Activated T-helper 1 cell treated with Interleukin-2 at 50 U/mL for 16 hours (primary cell): ENCODE measurements at regions not wholly inside any gene's neighbourhood (a gene's known extent, or its start where the extent isn't known, plus 50 kb on each side); places are given as distances from the start of the nearest gene placed in this dataset.

Source experiments
- DNase-seq: peaks from one replicate; pipeline ENCODE4 v3.0.0-alpha.2; 2020; ENCODE audit warnings: low read depth

GRCh38 chr1:5464366-5464765 lies 527.9 kb downstream of the NPHP4 start:
- no peak for DNase-seq

DNA sequence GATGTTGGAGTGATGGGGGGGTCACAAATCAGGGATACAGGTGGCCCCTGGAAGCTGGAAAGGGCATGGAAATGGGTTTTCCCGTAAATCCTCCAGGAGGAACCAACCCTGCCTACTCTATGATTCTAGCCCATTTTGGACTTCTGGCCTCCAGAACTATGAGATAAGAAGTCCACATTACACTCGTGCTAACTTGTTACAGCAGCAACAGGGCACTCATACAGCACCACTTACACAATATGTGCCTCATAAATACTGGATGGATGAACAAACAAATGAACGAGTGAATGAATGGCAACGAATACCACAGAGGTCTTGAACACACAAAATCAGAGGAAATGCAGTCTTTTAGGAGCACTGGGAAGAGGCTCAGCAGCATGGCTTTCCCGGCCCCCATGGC lies 531.3 kb downstream of the NPHP4 start:
- DNase-seq: no peak

GRCh38 chr1:5459839-5460610 lies 532.2 kb downstream of the NPHP4 start:
- no peak for DNase-seq

- DNase-seq: no peak
Measured at GRCh38 chr1:5458248-5458647, 534.0 kb downstream of the NPHP4 start.

DNA sequence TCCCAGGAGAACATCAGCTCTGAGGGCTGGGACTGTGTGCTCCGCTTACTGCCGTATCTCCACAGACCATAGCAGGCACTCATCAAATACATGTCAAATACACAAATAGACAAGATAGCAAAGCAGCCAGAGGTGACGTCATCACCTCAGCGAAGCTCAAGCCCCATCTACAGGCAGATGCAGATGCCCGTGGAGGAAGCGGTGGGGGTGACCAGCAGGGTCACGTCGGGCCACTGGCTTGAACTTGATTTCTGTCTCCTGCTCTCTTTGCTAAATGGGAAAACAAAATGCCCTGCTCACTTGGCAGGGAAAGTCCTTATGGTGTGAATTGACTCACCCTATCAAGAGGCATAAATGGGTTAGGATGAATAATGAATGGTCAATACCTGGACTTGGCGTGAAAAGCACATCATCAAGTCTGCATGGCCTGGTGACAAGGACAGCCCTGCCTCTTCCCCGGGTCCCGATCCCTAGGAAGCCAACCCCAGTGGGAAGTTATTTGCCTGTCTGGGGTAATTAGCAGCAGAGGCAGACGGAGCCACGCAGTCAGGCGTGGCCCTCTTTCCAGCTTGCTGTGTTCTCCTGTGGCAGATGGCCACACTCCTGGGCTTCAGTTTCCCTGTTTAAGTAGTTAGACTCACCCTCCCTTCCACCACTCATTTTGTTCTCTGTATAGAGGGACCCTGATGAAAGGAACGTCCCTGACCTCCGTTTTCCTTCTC lies 536.0 kb downstream of the NPHP4 start:
- no peak for DNase-seq

GRCh38 chr1:5455651-5456050 lies 536.6 kb downstream of the NPHP4 start:
- DNase-seq: no peak

DNA sequence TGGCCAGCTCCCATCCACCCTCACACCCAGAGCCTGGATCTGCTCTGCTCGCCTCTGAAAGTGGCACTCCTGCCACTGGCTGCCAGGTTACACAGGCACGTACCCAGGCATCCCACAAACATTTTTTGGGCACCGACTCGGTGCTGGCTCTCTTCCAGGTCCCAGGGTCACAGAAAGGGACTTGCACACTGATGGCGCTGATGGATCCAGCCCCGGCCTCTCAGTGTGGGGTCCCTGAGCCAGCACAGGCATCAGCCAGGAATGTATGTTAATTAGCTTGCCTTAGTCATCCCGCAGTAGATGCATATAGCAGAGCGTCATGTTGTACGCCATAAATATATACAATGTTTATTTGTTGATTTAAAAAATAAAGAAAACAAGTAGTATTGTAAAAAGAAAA lies 537.2 kb downstream of the NPHP4 start:
- DNase-seq: no peak

DNA sequence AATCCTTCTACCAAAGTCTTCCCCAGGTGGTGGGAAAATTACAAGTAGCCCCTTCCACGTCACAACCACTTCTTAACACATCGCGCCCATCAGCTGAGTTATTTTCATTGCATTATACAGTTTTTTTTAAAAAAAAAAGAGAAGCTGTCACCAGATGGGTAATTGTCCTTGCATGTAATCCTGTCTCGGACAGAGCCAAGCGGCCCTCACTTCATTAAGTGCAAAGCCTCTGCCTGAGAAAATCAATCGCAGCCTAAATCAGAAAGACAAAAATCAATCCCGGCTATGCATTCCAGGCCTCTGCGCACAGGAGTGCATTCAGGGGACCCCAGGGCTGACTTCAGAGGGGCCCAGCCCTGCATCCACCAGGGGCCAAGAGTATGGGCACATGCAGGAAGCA lies 538.9 kb downstream of the NPHP4 start:
- DNase-seq: no peak

DNA sequence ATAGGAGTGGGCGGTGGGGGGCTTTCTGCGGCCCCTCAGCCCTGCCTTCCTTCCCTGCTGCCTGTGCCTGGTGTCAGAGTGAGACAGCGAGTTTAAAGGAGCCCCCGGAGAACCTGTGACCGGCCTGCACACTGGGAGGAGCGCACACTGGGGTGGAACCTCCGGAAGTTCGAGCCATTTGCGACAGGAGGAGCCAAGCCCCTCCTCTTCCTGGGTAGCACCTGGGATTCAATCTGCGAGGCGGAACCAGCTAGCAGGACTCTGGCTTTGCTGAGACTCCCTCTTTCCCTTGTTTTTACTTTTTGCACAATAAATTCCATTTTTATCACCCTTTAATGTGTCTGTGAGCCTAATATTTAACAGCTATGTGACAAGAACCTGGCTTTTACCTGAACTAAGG lies 540.6 kb downstream of the NPHP4 start:
- no peak for DNase-seq

DNA sequence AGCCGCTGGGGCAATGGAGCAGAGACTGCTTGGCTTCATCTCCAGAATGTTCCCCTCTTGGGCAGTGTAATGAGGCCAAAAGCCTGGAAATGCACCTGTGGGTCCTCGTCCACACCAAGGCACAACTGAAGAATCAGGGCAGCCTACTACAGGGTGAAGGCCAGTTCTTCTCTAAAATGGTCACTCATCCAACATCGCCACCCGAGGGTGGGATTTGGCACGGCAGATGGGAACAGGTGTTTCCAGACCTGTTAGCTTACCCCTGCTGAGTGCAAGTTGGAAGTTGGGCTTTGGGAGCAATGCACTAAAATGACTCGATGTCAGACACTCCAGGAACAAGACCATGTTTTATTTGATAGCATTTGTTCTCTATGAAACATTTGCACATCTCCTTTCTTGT lies 543.7 kb downstream of the NPHP4 start:
- DNase-seq: peak; percentile 5

DNA sequence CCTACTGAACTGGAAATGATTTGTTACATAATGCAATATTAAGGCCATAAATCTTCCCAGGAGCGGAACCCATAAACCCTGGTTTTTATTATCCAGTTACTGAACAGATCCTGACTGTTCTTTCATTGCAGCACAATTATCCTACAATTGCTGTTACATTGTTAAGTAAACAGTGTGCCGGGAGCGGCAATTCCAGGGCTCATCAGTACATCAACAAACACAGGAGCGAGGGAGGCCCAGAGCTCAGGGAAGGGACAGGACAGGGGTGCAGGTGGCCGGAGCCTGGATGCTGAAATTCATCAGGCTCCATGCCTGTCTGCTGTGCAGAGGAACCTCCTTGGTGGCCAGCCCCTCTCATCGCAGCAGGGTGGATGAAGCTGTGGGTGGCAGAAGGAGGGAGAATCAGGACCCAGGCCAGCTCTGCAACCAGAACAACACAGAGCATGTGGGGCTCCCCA lies 544.7 kb downstream of the NPHP4 start:
- no peak for DNase-seq

- no peak for DNase-seq
Measured at GRCh38 chr1:5444396-5444795, 547.8 kb downstream of the NPHP4 start.

DNA sequence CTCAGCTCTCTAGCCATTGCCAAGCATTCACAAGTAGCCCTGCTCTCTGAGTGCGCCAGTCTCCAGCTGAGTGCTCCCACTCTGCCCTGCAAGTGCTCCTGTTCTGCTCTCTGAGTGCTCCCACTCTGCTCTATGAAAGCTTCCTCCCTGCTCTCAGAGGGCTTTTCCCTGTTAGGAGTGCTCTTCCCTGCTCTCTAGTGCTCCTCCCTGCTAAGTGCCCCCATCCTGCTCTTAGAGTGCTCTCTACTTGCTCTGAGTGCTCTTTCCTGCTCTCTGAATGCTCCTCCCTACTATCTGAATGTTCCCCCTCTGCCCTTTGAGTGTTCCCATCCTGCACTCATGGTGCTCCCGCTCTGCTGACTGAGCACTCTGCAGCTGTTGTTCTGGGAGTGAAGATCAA lies 555.4 kb downstream of the NPHP4 start:
- no peak for DNase-seq

DNA sequence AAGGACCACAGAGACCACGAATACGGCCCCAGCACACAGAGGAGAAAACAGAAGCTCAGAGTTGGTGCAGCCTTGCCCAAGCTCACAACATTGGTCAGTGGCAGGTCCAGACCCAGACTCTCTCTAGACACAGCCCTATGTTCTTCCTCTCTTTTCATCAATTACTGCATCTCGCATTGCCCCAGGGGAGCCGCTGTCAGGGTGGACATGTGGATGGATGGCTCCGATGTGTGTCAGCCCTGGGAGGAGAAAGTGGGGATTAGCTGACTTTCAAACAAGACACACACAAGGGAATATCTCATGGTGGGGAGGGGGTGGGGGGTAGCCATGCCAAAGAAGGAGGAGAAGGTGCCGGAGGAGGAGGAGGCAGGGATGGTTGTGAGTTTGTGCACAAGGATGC lies 556.8 kb downstream of the NPHP4 start:
- no peak for DNase-seq

- DNase-seq: no peak
Measured at GRCh38 chr1:5432436-5432835, 559.8 kb downstream of the NPHP4 start.

DNA sequence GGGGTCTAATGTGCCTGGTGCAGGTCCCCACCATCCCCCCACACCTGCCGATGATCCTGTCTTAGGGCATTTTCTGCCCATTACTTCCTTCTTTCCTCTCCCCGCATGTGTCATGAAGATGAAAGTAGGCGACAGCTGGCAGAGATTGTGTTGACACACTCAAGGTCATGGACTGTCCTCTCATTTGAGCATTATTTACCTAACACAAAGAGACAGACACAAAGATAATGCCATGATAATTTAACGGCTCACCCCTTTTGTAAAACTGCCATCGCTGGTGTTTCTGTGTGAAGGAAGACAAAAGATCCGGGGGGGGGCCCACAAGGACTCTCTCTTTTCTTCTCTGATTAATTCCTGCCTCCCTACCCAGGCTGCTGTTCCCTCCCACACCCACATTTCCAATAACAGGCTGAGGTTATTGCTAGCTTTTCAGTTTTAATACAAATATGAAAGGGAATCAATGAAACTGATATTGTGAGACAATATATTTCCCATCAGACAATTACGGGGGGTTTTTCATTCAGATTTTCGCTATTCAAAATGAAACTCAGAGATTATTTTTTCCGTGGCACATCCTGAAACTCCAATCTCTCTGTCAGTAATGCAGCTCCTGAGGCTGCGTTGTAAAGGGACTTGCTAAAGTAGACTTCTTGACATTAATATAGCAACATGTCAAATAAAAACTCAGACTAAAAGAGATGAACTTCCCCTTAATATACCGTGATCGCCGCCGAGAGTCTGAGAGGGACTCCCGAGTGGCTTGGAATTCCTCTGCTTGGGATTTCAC lies 561.1 kb downstream of the NPHP4 start:
- no peak for DNase-seq

DNA sequence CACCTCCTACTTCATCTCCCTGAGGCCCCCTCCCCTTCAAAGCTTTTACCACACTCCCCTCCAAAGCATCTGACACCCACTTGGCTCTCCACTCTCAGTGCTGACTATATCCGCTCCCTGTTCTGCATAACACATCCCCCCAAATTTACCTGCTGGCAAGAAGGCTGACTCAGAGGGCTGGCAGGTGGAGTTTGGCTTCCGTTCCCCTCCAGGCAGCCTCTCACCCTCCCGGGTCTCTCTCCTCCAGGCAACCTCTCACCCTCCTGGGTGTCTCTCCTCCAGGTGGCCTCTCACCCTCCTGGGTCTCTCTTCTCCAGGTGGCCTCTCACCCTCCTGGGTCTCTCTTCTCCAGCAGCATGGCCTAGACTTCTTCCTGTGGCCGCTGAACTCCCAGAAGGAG lies 562.1 kb downstream of the NPHP4 start:
- DNase-seq: no peak

DNA sequence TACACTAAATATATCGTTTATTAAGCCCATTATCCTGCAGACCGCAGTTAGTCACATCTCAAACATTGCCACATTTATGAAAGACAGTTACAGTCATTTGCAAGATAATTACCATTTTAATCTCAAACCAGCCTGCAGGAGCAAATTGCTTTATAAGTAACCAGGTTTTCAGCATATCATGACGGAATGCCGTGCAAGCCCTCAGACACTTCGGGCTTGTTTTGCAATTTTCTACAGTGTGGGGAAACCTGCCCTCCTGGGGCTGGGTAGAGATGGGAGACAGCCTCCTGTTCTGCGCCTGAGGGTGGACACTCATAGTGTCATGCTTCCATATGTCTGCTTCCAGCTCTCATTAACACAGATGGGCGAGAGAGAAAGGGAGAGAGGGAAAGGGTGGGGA lies 563.9 kb downstream of the NPHP4 start:
- DNase-seq: no peak

GRCh38 chr1:5427026-5427613 lies 565.1 kb downstream of the NPHP4 start:
- DNase-seq: no peak

DNA sequence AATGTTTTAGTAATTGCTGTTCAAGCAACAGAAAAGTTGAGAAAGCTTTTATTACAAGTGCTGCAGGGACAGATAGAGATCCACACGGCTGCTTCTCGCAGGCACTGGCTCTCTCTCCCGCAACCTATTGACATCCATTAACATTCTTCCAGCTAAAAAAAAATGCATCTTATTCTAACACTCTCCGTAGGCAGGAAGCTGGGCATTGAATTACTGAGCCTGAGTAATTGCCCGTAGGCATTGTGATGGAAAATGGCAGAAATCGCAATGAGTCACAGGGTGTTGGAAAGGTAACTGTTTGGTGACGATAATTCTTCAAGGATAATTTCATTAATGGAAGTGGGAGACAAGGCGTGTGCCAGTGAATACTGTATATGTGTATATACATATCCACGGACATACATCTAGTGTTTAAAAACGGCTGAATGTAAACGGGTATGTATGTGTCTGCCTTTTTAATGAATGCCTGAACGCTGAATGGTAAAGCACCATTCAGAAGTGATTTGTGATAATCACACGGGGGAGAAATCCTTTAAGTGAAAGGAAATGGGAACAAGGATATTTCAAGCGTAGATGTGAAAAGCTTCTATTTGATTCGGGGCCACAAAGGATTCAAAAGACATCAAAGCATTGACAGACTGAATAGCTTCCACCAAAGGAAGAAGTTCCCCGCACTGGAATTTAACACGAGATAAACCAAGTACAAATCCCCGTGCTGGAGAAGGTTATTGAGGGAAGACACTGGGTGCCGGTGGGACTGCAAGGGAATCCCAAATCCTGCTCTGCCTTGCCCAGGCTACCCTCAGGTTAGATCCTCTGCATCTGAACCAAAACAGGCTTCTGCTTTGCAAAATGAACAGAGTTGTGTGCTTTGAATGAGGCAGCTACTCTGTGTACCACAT lies 567.2 kb downstream of the NPHP4 start:
- no peak for DNase-seq

GRCh38 chr1:5423109-5423508 lies 569.1 kb downstream of the NPHP4 start:
- DNase-seq: peak; percentile 37
